Liver (tissue), 8 donors: ENCODE measurements at regions not wholly inside any gene's neighbourhood (a gene's known extent, or its start where the extent isn't known, plus 50 kb on each side); places are given as distances from the start of the nearest gene placed in this dataset.

Experiments
- DNase-seq: peaks from one replicate; pipeline ENCODE4 v3.0.0-alpha.2; 2017; ENCODE audit warnings: low spot score
- H3K27ac ChIP-seq, 2 donors: one replicate each; pipeline ENCODE4 v1.7.0; 2013; ENCODE audit warnings: inconsistent platforms in 2 of 2, low read length in 2 of 2, control low read depth in 1 of 2, low read depth in 1 of 2, mild to moderate bottlenecking in 1 of 2
- H3K27me3 ChIP-seq, 4 donors: one replicate each; pipeline versions ENCODE4 v1.6.1 to v1.7.0; 2013; ENCODE audit warnings: low read length in 3 of 4, inconsistent platforms in 1 of 4, mild to moderate bottlenecking in 1 of 4, moderate library complexity in 1 of 4; ENCODE audit not compliant: control insufficient read depth in 4 of 4, insufficient read depth in 4 of 4
- H3K36me3 ChIP-seq, 4 donors: one replicate each; pipeline versions ENCODE4 v1.6.1 to v1.7.0; 2013; ENCODE audit warnings: low read length in 3 of 4, mild to moderate bottlenecking in 3 of 4, low read depth in 1 of 4, moderate library complexity in 1 of 4; ENCODE audit not compliant: control insufficient read depth in 4 of 4, insufficient read depth in 3 of 4
- H3K4me1 ChIP-seq, 4 donors: one replicate each; pipeline versions ENCODE4 v1.6.1 to v1.7.0; 2013; ENCODE audit warnings: low read length in 3 of 4, mild to moderate bottlenecking in 3 of 4, moderate library complexity in 1 of 4; ENCODE audit not compliant: control insufficient read depth in 4 of 4, insufficient read depth in 4 of 4
- H3K4me3 ChIP-seq, 3 donors: one replicate each; pipeline versions ENCODE4 v1.6.1 to v1.7.0; 2013; ENCODE audit warnings: low read length in 3 of 3, control low read depth in 1 of 3, low read depth in 1 of 3, mild to moderate bottlenecking in 1 of 3
- H3K9ac ChIP-seq, 2 donors: one replicate each; pipeline ENCODE4 v1.7.0; 2013; ENCODE audit warnings: low read length in 2 of 2, mild to moderate bottlenecking in 2 of 2, moderate library complexity in 2 of 2, control low read depth in 1 of 2, low read depth in 1 of 2
- H3K9me3 ChIP-seq, 4 donors: one replicate each; pipeline versions ENCODE4 v1.6.1 to v1.7.0; 2013; ENCODE audit warnings: low read length in 3 of 4; ENCODE audit not compliant: control insufficient read depth in 4 of 4
- ATF3 ChIP-seq: IDR thresholded peaks from 2 replicates; pipeline ENCODE4 v1.6.1; 2016; ENCODE audit warnings: antibody characterized with exemption
- CTCF ChIP-seq: fragments of 150-350 bp; IDR thresholded peaks from 2 replicates; pipeline ENCODE4 v1.5.1; 2017; ENCODE audit warnings: improper control_type of control experiment, low read depth, low read length; ENCODE audit not compliant: missing input control
- EGR1 ChIP-seq, 2 donors: IDR thresholded peaks; 2 replicates each; pipeline ENCODE4 v1.6.1; 2016 to 2018; ENCODE audit warnings: antibody characterized with exemption in 2 of 2, low read depth in 2 of 2
- FOXA1 ChIP-seq: IDR thresholded peaks from 2 replicates; pipeline ENCODE4 v1.6.1; 2016; ENCODE audit warnings: antibody characterized with exemption
- FOXA2 ChIP-seq: IDR thresholded peaks from 2 replicates; pipeline ENCODE4 v1.6.1; 2016; ENCODE audit warnings: antibody characterized with exemption
- GABPA ChIP-seq, 2 donors: IDR thresholded peaks in 1 of 2; conservative IDR thresholded peaks in 1 of 2; 2 replicates each; pipeline ENCODE4 v1.6.1; 2016; ENCODE audit warnings: antibody characterized with exemption in 2 of 2, mild to moderate bottlenecking in 1 of 2, moderate library complexity in 1 of 2
- HNF4A ChIP-seq, 2 donors: conservative IDR thresholded peaks; 2 replicates each; pipeline ENCODE4 v1.6.1; 2016; ENCODE audit warnings: antibody characterized with exemption in 2 of 2, mild to moderate bottlenecking in 2 of 2
- HNF4G ChIP-seq: IDR thresholded peaks from 2 replicates; pipeline ENCODE4 v1.6.1; 2016; ENCODE audit warnings: antibody characterized with exemption
- JUND ChIP-seq, 2 donors: IDR thresholded peaks; 2 replicates each; pipeline ENCODE4 v1.6.1; 2016; ENCODE audit warnings: antibody characterized with exemption in 2 of 2
- MAX ChIP-seq: IDR thresholded peaks from 2 replicates; pipeline ENCODE4 v1.6.1; 2016; ENCODE audit warnings: antibody characterized with exemption
- NR2F2 ChIP-seq: IDR thresholded peaks from 2 replicates; pipeline ENCODE4 v1.6.1; 2016; ENCODE audit warnings: antibody characterized with exemption
- RAD21 ChIP-seq, 2 donors: IDR thresholded peaks; 2 replicates each; pipeline ENCODE4 v1.6.1; 2016; ENCODE audit warnings: antibody characterized with exemption in 2 of 2, mild to moderate bottlenecking in 2 of 2
- REST ChIP-seq: IDR thresholded peaks from 2 replicates; pipeline ENCODE4 v1.6.1; 2016; ENCODE audit warnings: antibody characterized with exemption, mild to moderate bottlenecking
- RXRA ChIP-seq, 2 donors: IDR thresholded peaks; 2 replicates each; pipeline ENCODE4 v1.6.1; 2017 to 2018; ENCODE audit warnings: antibody characterized with exemption in 2 of 2, mild to moderate bottlenecking in 1 of 2
- SP1 ChIP-seq: IDR thresholded peaks from 2 replicates; pipeline ENCODE4 v1.6.1; 2018; ENCODE audit warnings: antibody characterized with exemption, mild to moderate bottlenecking
- TAF1 ChIP-seq: conservative IDR thresholded peaks from 2 replicates; pipeline ENCODE4 v1.6.1; 2016; ENCODE audit warnings: antibody characterized with exemption, mild to moderate bottlenecking
- YY1 ChIP-seq: IDR thresholded peaks from 2 replicates; pipeline ENCODE4 v1.6.1; 2016; ENCODE audit warnings: antibody characterized with exemption, mild to moderate bottlenecking
- ZBTB33 ChIP-seq: IDR thresholded peaks from 2 replicates; pipeline ENCODE4 v1.6.1; 2016; ENCODE audit warnings: antibody characterized with exemption
- WGBS: extraction: QIAGEN DNeasy Blood & Tissue Kit; methylation state at CpG from one replicate; pipeline ENCODE4 v1.1.7; 2013; 5-methylcytosine and 5-hydroxymethylcytosine counted together
- donor health status: healthy.
- donor health status: healthy.
- donor health status: healthy.
- donor health status: healthy.
- donor health status: healthy.

GRCh38 chr2:122512091-122512490 lies 756.6 kb downstream of the TSN start:
- Histone ChIP-seq H3K4me1 (no peaks in the 10 kb centered on the region), H3K27me3 (no peaks in the 10 kb centered on the region), H3K9me3 (no peaks in the 10 kb centered on the region), H3K27ac (no peak overlapping the region), H3K36me3 (no peaks in the 10 kb centered on the region), H3K4me3 (no peak overlapping the region), H3K9ac (no peak overlapping the region)
- TF ChIP-seq JUND (IDR thresholded peaks at IDR 0.05) = no peak
- no peak for TF ChIP-seq GABPA (IDR thresholded peaks at IDR 0.05 in 1 of 2, conservative IDR thresholded peaks at IDR 0.05 in 1 of 2)
- no peak for TF ChIP-seq HNF4A (conservative IDR thresholded peaks at IDR 0.05)
- no peak for TF ChIP-seq FOXA2
- no peak for TF ChIP-seq ZBTB33
- no peak for TF ChIP-seq CTCF
- no peak for TF ChIP-seq NR2F2
- no peak for TF ChIP-seq SP1
- TF ChIP-seq REST = no peak
- TF ChIP-seq YY1 = no peak
- TF ChIP-seq TAF1 = no peak
- TF ChIP-seq RAD21 (IDR thresholded peaks at IDR 0.05) = no peak
- no peak for TF ChIP-seq ATF3
- no peak for TF ChIP-seq HNF4G
- no peak for TF ChIP-seq MAX
- TF ChIP-seq EGR1 (IDR thresholded peaks at IDR 0.05; ENCODE audit: low read depth in 2 of 2) = no peak
- TF ChIP-seq FOXA1 = no peak
- TF ChIP-seq RXRA (IDR thresholded peaks at IDR 0.05) = no peak
- DNase-seq = no peak
- 82% methylated on average over 1 of the region's 1 CpG for whole genome bisulfite sequencing
